ENCODE measurements at regions not wholly inside any gene's neighbourhood (a gene's known extent, or its start where the extent isn't known, plus 50 kb on each side); places are given as distances from the start of the nearest gene placed in this dataset.

GRCh38 chr15:35141743-35142471, 56.8 kb upstream of the NANOGP8 start:
- Histone ChIP-seq H3K27me3 (ENCODE audit: low read length) (no peaks in the 10 kb centered on the region), H3F3A (ENCODE audit: insufficient read depth) (no peaks in the 10 kb centered on the region), H3K9me3 (ENCODE audit: insufficient read depth, low read length) (no peaks in the 10 kb centered on the region), H4K20me1 (ENCODE audit: low read depth, low read length) (no peaks in the 10 kb centered on the region), H2AFZ (ENCODE audit: low read depth, low read length, severe bottlenecking) (no peak overlapping the region), H3K27ac (ENCODE audit: low read depth, low read length) (no peak overlapping the region), H3K9me2 (replicated peaks; ENCODE audit: insufficient read depth, low read length) (no peaks in the 10 kb centered on the region), H3K4me2 (ENCODE audit: low read depth, low read length, poor library complexity, severe bottlenecking) (no peak overlapping the region), H3K4me3 (ENCODE audit: insufficient read depth, low read length, poor library complexity, severe bottlenecking) (no peak overlapping the region), H3K36me3 (ENCODE audit: low read length) (no peaks in the 10 kb centered on the region), H3K9ac (ENCODE audit: low read length) (no peak overlapping the region), H3K79me2 (ENCODE audit: insufficient read depth, low read length) (no peaks in the 10 kb centered on the region)
- no peak for TF ChIP-seq EZH2phosphoT487 (conservative IDR thresholded peaks at IDR 0.05; ENCODE audit: low read length)
- no peak for TF ChIP-seq CTCF (IDR thresholded peaks at IDR 0.05; ENCODE audit: insufficient read depth, low read length, poor library complexity, severe bottlenecking)

GRCh38 chr15:35139822-35140221, 54.7 kb upstream of the NANOGP8 start:
- no peaks in the 10 kb centered on the region for H3K9me2 ChIP-seq (replicated peaks; ENCODE audit: insufficient read depth, low read length)
- H3K79me2 ChIP-seq (ENCODE audit: insufficient read depth, low read length): no peaks in the 10 kb centered on the region
- no peak overlapping the region for H3K9ac ChIP-seq (ENCODE audit: low read length)
- H3F3A ChIP-seq (ENCODE audit: insufficient read depth): no peaks in the 10 kb centered on the region
- no peak overlapping the region for H3K4me2 ChIP-seq (ENCODE audit: low read depth, low read length, poor library complexity, severe bottlenecking)
- TF ChIP-seq CTCF (IDR thresholded peaks at IDR 0.05; ENCODE audit: insufficient read depth, low read length, poor library complexity, severe bottlenecking) (no peak), EZH2phosphoT487 (conservative IDR thresholded peaks at IDR 0.05; ENCODE audit: low read length) (no peak)
- H3K4me3 ChIP-seq (ENCODE audit: insufficient read depth, low read length, poor library complexity, severe bottlenecking): no peak overlapping the region
- H3K36me3 ChIP-seq (ENCODE audit: low read length): no peaks in the 10 kb centered on the region
- no peaks in the 10 kb centered on the region for H3K9me3 ChIP-seq (ENCODE audit: insufficient read depth, low read length)
- H3K27ac ChIP-seq (ENCODE audit: low read depth, low read length): no peak overlapping the region
- no peaks in the 10 kb centered on the region for H4K20me1 ChIP-seq (ENCODE audit: low read depth, low read length)
- no peak overlapping the region for H2AFZ ChIP-seq (ENCODE audit: low read depth, low read length, severe bottlenecking)
- H3K27me3 ChIP-seq (ENCODE audit: low read length): no peaks in the 10 kb centered on the region

GRCh38 chr15:35137190-35137574, 52.1 kb upstream of the NANOGP8 start:
- Histone ChIP-seq H3K27me3 (ENCODE audit: low read length) (no peaks in the 10 kb centered on the region), H3K27ac (ENCODE audit: low read depth, low read length) (no peak overlapping the region), H3K79me2 (ENCODE audit: insufficient read depth, low read length) (no peaks in the 10 kb centered on the region), H4K20me1 (ENCODE audit: low read depth, low read length) (no peaks in the 10 kb centered on the region), H3K9ac (ENCODE audit: low read length) (no peak overlapping the region), H3K4me3 (ENCODE audit: insufficient read depth, low read length, poor library complexity, severe bottlenecking) (no peak overlapping the region), H3K9me3 (ENCODE audit: insufficient read depth, low read length) (no peaks in the 10 kb centered on the region), H3K36me3 (ENCODE audit: low read length) (no peaks in the 10 kb centered on the region), H3K4me2 (ENCODE audit: low read depth, low read length, poor library complexity, severe bottlenecking) (no peak overlapping the region), H3K9me2 (replicated peaks; ENCODE audit: insufficient read depth, low read length) (no peaks in the 10 kb centered on the region), H2AFZ (ENCODE audit: low read depth, low read length, severe bottlenecking) (no peak overlapping the region), H3F3A (ENCODE audit: insufficient read depth) (no peaks in the 10 kb centered on the region)
- TF ChIP-seq CTCF (IDR thresholded peaks at IDR 0.05; ENCODE audit: insufficient read depth, low read length, poor library complexity, severe bottlenecking): no peak
- no peak for TF ChIP-seq EZH2phosphoT487 (conservative IDR thresholded peaks at IDR 0.05; ENCODE audit: low read length)

Data from SU-DHL-6 (cell line).